GM23338 (cell line): ENCODE measurements at regions not wholly inside any gene's neighbourhood (a gene's known extent, or its start where the extent isn't known, plus 50 kb on each side); places are given as distances from the start of the nearest gene placed in this dataset.

Experiments
- CREB1 ChIP-seq: fragments of 250-450 bp; sonication (Bioruptor Pico); IDR thresholded peaks from 2 replicates; pipeline ENCODE4 v1.5.0; 2020; ENCODE audit warnings: low read depth, mild to moderate bottlenecking, moderate library complexity
- EZH2 ChIP-seq: fragments of 200-600 bp; sonication (generic); IDR thresholded peaks from one replicate; pipeline ENCODE4 v1.8.0; 2017; ENCODE audit warnings: antibody characterized with exemption, mild to moderate bottlenecking, low read depth; ENCODE audit not compliant: unreplicated experiment
- EZH2phosphoT487 ChIP-seq: fragments of 200-600 bp; sonication (generic); IDR thresholded peaks from one replicate; pipeline ENCODE4 v1.8.1; 2018; ENCODE audit warnings: antibody characterized with exemption; ENCODE audit not compliant: unreplicated experiment
- POLR2AphosphoS5 ChIP-seq: IDR thresholded peaks from 2 replicates; pipeline ENCODE4 v1.6.1; 2016; ENCODE audit warnings: antibody characterized with exemption, low read depth
- TF ChIP-seq, protein P1 (sequence below), 2 experiments: fragments of 200-600 bp in 1 of 2; sonication (generic) in 1 of 2; conservative IDR thresholded peaks; 2 replicates each; pipeline versions ENCODE4 v1.5.1 to v1.6.1; 2016 to 2017; ENCODE audit warnings: antibody characterized with exemption in 2 of 2, low read depth in 2 of 2, mild to moderate bottlenecking in 2 of 2, moderate library complexity in 1 of 2

DNA sequence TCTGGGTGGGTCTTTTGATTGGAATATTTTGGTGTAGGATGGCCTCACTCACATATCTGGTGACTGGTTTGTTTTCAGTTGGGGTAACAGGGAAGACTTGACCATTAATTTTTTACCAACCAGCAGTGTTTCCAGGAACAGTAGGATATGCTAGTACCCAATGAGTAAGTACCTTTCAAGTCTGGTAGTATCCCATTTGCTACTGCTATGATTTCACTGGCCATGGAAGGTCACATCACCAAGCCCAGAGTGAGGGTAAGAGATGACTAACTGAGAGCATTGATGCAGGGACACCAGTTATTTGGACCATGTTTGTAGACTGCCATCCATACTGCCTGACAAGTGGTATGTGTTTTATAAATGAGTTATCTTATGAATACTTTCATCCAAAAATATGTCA, 277.7 kb downstream of the MAP2K6 start:
- TF ChIP-seq, protein P1, sequence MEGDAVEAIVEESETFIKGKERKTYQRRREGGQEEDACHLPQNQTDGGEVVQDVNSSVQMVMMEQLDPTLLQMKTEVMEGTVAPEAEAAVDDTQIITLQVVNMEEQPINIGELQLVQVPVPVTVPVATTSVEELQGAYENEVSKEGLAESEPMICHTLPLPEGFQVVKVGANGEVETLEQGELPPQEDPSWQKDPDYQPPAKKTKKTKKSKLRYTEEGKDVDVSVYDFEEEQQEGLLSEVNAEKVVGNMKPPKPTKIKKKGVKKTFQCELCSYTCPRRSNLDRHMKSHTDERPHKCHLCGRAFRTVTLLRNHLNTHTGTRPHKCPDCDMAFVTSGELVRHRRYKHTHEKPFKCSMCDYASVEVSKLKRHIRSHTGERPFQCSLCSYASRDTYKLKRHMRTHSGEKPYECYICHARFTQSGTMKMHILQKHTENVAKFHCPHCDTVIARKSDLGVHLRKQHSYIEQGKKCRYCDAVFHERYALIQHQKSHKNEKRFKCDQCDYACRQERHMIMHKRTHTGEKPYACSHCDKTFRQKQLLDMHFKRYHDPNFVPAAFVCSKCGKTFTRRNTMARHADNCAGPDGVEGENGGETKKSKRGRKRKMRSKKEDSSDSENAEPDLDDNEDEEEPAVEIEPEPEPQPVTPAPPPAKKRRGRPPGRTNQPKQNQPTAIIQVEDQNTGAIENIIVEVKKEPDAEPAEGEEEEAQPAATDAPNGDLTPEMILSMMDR (conservative IDR thresholded peaks at IDR 0.05; ENCODE audit: low read depth in 2 of 2), result no peak
- TF ChIP-seq POLR2AphosphoS5 (no peak), EZH2 (no peak), EZH2phosphoT487 (no peak), CREB1 (CRISPR knock-in tag) (no peak)
